ENCODE measurements at regions not wholly inside any gene's neighbourhood (a gene's known extent, or its start where the extent isn't known, plus 50 kb on each side); places are given as distances from the start of the nearest gene placed in this dataset.
"Not testable (repeated sequence)": the region's sequence is repeated elsewhere in the genome, so short reads cannot be mapped to it uniquely, and the experiment has no call there.

DNA sequence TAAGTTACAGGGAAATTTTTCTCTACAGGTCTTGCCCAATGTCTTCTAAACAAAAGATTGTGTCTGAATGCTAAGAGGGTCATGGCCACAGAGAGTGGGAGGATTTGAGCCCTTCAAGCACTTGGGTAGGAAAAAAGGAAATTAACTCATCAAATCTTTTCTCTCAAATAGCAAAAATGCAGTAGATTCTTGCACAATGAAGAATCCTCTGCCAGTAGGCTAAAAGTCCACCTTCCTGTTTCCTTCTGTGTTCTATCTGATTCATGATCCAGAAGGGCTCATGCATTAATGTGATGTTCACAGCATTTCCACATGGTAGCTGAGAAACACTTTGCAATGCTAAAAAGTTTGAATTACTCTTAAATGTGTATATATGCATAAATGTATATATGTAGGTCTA lies 177.1 kb downstream of the CD47 start:
- in situ Hi-C loops (cut with MboI; ENCODE audit: low pct_ligation_motif_present in 1 of 4, low pct_unique_long_range_greater_than_20kb in 1 of 4, low sequenced_read_pairs in 3 of 4): no loop called here
- H3K9me3 ChIP-seq: no peaks in the 10 kb centered on the region
- no peak overlapping the region for H3K27ac ChIP-seq
- no peaks in the 10 kb centered on the region for H3K4me1 ChIP-seq
- DNase-seq: no peak
- H3K27me3 ChIP-seq: peaks cover 9% of the 10 kb centered on the region
- intact Hi-C loops (cut with DNase I; ENCODE audit: low total_unique reads): no loop called here
- H3K36me3 ChIP-seq: no peaks in the 10 kb centered on the region
- no peak overlapping the region for H3K4me3 ChIP-seq
- no peak for TF ChIP-seq POLR2A (IDR thresholded peaks at IDR 0.05)

DNA sequence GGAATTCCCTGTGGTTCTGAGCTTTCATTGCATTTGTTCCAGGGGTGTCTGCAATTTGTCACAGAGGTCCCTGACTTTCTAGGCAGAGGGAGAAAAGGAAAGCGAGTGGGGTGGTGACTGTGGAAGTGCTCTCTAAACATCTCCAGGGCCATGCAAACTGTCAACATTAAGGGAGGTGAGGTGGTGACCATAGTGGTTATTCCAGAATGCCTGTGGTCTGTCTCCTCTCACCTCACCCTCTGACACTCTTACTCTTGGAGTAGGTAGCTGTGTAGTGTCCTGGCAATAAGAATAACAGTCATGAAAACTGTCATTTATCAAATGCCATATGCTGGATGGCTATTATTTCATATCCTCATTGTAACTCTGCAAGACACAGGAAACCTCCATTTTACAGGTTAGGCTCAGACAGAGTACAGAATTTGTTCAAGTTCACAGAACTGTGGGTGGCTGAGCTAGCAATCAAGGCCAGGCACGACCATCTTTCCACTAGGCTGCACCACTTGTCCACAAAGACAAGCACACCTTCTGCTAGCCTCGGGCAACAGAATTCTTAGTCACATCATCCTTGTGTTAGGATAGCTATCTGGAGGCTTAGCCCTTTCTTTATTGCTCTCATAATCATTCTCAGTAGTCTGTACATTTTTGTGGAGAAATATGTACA lies 179.4 kb downstream of the CD47 start:
- Histone ChIP-seq H3K27ac (no peak overlapping the region), H3K36me3 (no peaks in the 10 kb centered on the region), H3K4me3 (no peak overlapping the region), H3K4me1 (no peaks in the 10 kb centered on the region), H3K9me3 (no peaks in the 10 kb centered on the region), H3K27me3 (peaks cover 8% of the 10 kb centered on the region)
- in situ Hi-C loops (cut with MboI; ENCODE audit: low pct_ligation_motif_present in 1 of 4, low pct_unique_long_range_greater_than_20kb in 1 of 4, low sequenced_read_pairs in 3 of 4) (no loop called here), intact Hi-C loops (cut with DNase I; ENCODE audit: low total_unique reads) (no loop called here)
- TF ChIP-seq, protein P1, sequence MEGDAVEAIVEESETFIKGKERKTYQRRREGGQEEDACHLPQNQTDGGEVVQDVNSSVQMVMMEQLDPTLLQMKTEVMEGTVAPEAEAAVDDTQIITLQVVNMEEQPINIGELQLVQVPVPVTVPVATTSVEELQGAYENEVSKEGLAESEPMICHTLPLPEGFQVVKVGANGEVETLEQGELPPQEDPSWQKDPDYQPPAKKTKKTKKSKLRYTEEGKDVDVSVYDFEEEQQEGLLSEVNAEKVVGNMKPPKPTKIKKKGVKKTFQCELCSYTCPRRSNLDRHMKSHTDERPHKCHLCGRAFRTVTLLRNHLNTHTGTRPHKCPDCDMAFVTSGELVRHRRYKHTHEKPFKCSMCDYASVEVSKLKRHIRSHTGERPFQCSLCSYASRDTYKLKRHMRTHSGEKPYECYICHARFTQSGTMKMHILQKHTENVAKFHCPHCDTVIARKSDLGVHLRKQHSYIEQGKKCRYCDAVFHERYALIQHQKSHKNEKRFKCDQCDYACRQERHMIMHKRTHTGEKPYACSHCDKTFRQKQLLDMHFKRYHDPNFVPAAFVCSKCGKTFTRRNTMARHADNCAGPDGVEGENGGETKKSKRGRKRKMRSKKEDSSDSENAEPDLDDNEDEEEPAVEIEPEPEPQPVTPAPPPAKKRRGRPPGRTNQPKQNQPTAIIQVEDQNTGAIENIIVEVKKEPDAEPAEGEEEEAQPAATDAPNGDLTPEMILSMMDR (IDR thresholded peaks at IDR 0.05): no peak
- no peak for TF ChIP-seq POLR2AphosphoS5 (IDR thresholded peaks at IDR 0.05)
- no peak for TF ChIP-seq POLR2A (IDR thresholded peaks at IDR 0.05)
- no peak for TF ChIP-seq EP300 (IDR thresholded peaks at IDR 0.05; ENCODE audit: low read depth)
- 55 to 61% methylated on average over 2 to 3 of the region's 3 CpGs for WGBS, 2 donors (ENCODE audit: low coverage in 1 of 2)
- DNase-seq: no peak

DNA sequence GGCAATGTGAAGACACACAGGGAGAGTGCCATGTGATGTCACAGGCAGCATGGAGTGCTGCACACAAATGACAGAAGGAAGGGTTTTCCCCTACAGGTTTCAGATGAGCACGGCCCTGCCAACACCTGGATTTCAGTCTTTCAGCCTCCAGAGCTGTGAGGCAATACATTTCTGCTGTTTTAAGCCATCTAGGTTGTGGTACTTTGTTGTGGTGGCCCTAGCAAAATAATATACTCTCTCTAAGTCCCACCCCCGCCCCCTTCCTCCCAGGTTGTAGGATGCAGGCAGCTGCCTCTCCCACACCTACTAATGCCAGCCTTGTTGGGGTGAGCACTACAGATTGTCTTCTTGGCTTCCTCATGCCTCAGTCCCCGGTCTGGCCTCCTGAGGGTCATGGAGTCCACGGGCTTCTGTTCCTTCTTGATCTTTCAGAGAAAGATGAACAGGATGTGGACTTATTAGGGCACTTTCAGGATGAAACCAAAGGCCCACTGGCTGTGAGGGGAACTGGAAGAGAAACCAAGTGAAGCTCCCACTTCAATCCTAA lies 180.0 kb downstream of the CD47 start:
- 58 to 80% methylated on average over 1 to 4 of the region's 4 CpGs for WGBS, 2 donors (ENCODE audit: low coverage in 1 of 2)
- Histone ChIP-seq H3K36me3 (no peaks in the 10 kb centered on the region), H3K27ac (no peak overlapping the region), H3K4me3 (no peak overlapping the region), H3K9me3 (no peaks in the 10 kb centered on the region), H3K27me3 (peaks cover under 1% of the 10 kb centered on the region), H3K4me1 (no peaks in the 10 kb centered on the region)
- no peak for DNase-seq
- in situ Hi-C loops (cut with MboI; ENCODE audit: low pct_ligation_motif_present in 1 of 4, low pct_unique_long_range_greater_than_20kb in 1 of 4, low sequenced_read_pairs in 3 of 4): no loop called here
- TF ChIP-seq POLR2A (IDR thresholded peaks at IDR 0.05) (no peak), EP300 (IDR thresholded peaks at IDR 0.05; ENCODE audit: low read depth) (no peak), POLR2AphosphoS5 (IDR thresholded peaks at IDR 0.05) (no peak)
- TF ChIP-seq, protein P1 (IDR thresholded peaks at IDR 0.05): no peak
- intact Hi-C loops (cut with DNase I; ENCODE audit: low total_unique reads): no loop called here

DNA sequence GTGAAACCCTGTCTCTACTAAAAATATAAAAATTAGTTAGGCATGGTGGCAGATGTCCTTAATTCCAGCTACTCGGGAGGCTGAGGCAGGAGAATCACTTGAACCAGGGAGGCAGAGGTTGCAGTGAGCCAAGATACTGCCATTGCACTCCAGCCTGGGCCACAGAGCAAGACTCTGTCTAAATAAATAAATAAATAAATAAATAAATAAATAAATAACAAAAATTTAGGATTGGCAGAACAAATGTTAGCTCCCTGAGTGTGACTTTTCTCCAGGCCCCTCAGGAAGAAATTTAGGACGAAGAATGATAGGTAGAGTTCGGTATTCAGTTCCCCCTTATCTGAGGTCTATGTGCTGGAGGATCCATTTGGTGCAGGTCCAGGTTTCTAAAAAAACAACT lies 181.2 kb downstream of the CD47 start:
- H3K27me3 ChIP-seq; H3K9me3 ChIP-seq; H3K27ac ChIP-seq; in situ Hi-C loops (cut with MboI; ENCODE audit: low pct_ligation_motif_present in 1 of 4, low pct_unique_long_range_greater_than_20kb in 1 of 4, low sequenced_read_pairs in 3 of 4); H3K4me1 ChIP-seq; DNase-seq; intact Hi-C loops (cut with DNase I; ENCODE audit: low total_unique reads); H3K4me3 ChIP-seq; H3K36me3 ChIP-seq: not testable (repeated sequence)
- WGBS, 2 donors (ENCODE audit: low coverage in 1 of 2): 62 to 87% methylated on average over 3 of the region's 3 CpGs

DNA sequence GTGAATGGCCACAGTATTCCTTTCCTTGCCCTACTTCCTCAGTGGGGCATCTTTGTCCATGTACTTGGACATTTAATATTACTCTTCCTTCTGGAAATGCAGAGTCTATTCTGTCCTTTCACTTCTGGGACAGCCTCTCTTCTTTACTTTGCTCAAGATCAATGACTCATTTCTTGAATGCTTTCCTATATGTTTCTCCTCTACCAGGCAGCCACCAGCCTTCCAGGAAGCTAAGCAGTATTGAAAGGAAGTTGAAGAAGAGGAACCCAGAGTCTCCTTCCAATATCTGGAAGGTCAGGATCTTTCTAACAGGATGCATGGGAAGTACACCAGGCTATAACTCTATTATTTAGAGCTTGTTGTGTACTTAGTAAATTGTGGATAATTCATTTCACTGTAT lies 182.8 kb downstream of the CD47 start:
- in situ Hi-C loops (cut with MboI; ENCODE audit: low pct_ligation_motif_present in 1 of 4, low pct_unique_long_range_greater_than_20kb in 1 of 4, low sequenced_read_pairs in 3 of 4) (no loop called here), intact Hi-C loops (cut with DNase I; ENCODE audit: low total_unique reads) (no loop called here)
- H3K36me3 ChIP-seq: no peaks in the 10 kb centered on the region
- H3K27me3 ChIP-seq: no peaks in the 10 kb centered on the region
- no peaks in the 10 kb centered on the region for H3K4me1 ChIP-seq
- no peak for TF ChIP-seq POLR2A (IDR thresholded peaks at IDR 0.05)
- TF ChIP-seq EP300 (IDR thresholded peaks at IDR 0.05; ENCODE audit: low read depth): no peak
- no peak for DNase-seq
- H3K4me3 ChIP-seq: no peak overlapping the region
- no peak overlapping the region for H3K27ac ChIP-seq
- no peaks in the 10 kb centered on the region for H3K9me3 ChIP-seq

Measured in transverse colon (tissue), 4 donors.